ENCODE measurements at regions not wholly inside any gene's neighbourhood (a gene's known extent, or its start where the extent isn't known, plus 50 kb on each side); places are given as distances from the start of the nearest gene placed in this dataset.
"Not testable (repeated sequence)": the region's sequence is repeated elsewhere in the genome, so short reads cannot be mapped to it uniquely, and the experiment has no call there.

- Histone ChIP-seq H3K9ac (ENCODE audit: low read length) (no peak overlapping the region), H3K9me3 (ENCODE audit: control insufficient read depth, low read length) (no peaks in the 10 kb centered on the region), H3K4me1 (ENCODE audit: control insufficient read depth, insufficient read depth, low read length) (no peaks in the 10 kb centered on the region), H3K36me3 (ENCODE audit: control insufficient read depth, insufficient read depth, low read length) (no peaks in the 10 kb centered on the region), H3K4me3 (ENCODE audit: low read length) (no peak overlapping the region), H3K27me3 (ENCODE audit: control insufficient read depth, insufficient read depth, low read length) (peaks cover 28% of the 10 kb centered on the region)
Observed at GRCh38 chr7:149692056-149692455, 81.3 kb downstream of the ZNF467 start.

GRCh38 chr7:149690688-149691446, 82.5 kb downstream of the ZNF467 start:
- Histone ChIP-seq H3K36me3 (ENCODE audit: control insufficient read depth, insufficient read depth, low read length) (no peaks in the 10 kb centered on the region), H3K4me3 (ENCODE audit: low read length) (no peak overlapping the region), H3K9me3 (ENCODE audit: control insufficient read depth, low read length) (no peaks in the 10 kb centered on the region), H3K9ac (ENCODE audit: low read length) (no peak overlapping the region), H3K4me1 (ENCODE audit: control insufficient read depth, insufficient read depth, low read length) (no peaks in the 10 kb centered on the region), H3K27me3 (ENCODE audit: control insufficient read depth, insufficient read depth, low read length) (peaks cover 28% of the 10 kb centered on the region)

GRCh38 chr7:149689291-149689721, 84.1 kb downstream of the ZNF467 start:
- no peak overlapping the region for H3K9ac ChIP-seq (ENCODE audit: low read length)
- no peaks in the 10 kb centered on the region for H3K9me3 ChIP-seq (ENCODE audit: control insufficient read depth, low read length)
- no peaks in the 10 kb centered on the region for H3K4me1 ChIP-seq (ENCODE audit: control insufficient read depth, insufficient read depth, low read length)
- H3K27me3 ChIP-seq (ENCODE audit: control insufficient read depth, insufficient read depth, low read length), result peaks cover 24% of the 10 kb centered on the region
- no peaks in the 10 kb centered on the region for H3K36me3 ChIP-seq (ENCODE audit: control insufficient read depth, insufficient read depth, low read length)
- H3K4me3 ChIP-seq (ENCODE audit: low read length), result no peak overlapping the region

- Histone ChIP-seq H3K27me3 (ENCODE audit: control insufficient read depth, insufficient read depth, low read length) (peaks cover 24% of the 10 kb centered on the region), H3K9ac (ENCODE audit: low read length) (no peak overlapping the region), H3K4me1 (ENCODE audit: control insufficient read depth, insufficient read depth, low read length) (no peaks in the 10 kb centered on the region), H3K4me3 (ENCODE audit: low read length) (no peak overlapping the region), H3K9me3 (ENCODE audit: control insufficient read depth, low read length) (no peaks in the 10 kb centered on the region), H3K36me3 (ENCODE audit: control insufficient read depth, insufficient read depth, low read length) (no peaks in the 10 kb centered on the region)
Observed at GRCh38 chr7:149688836-149689235, 84.6 kb downstream of the ZNF467 start.

GRCh38 chr7:149687820-149688219, 85.6 kb downstream of the ZNF467 start:
- peaks cover 19% of the 10 kb centered on the region for H3K27me3 ChIP-seq (ENCODE audit: control insufficient read depth, insufficient read depth, low read length)
- not testable (repeated sequence) for H3K4me1 ChIP-seq (ENCODE audit: control insufficient read depth, insufficient read depth, low read length); H3K9ac ChIP-seq (ENCODE audit: low read length); H3K36me3 ChIP-seq (ENCODE audit: control insufficient read depth, insufficient read depth, low read length); H3K4me3 ChIP-seq (ENCODE audit: low read length); H3K9me3 ChIP-seq (ENCODE audit: control insufficient read depth, low read length)

GRCh38 chr7:149686449-149686848, 86.9 kb downstream of the ZNF467 start:
- H3K4me1 ChIP-seq (ENCODE audit: control insufficient read depth, insufficient read depth, low read length), result no peaks in the 10 kb centered on the region
- peaks cover 13% of the 10 kb centered on the region for H3K27me3 ChIP-seq (ENCODE audit: control insufficient read depth, insufficient read depth, low read length)
- no peaks in the 10 kb centered on the region for H3K9me3 ChIP-seq (ENCODE audit: control insufficient read depth, low read length)
- no peaks in the 10 kb centered on the region for H3K36me3 ChIP-seq (ENCODE audit: control insufficient read depth, insufficient read depth, low read length)
- no peak overlapping the region for H3K4me3 ChIP-seq (ENCODE audit: low read length)
- no peak overlapping the region for H3K9ac ChIP-seq (ENCODE audit: low read length)

- no peaks in the 10 kb centered on the region for H3K9me3 ChIP-seq (ENCODE audit: control insufficient read depth, low read length)
- H3K36me3 ChIP-seq (ENCODE audit: control insufficient read depth, insufficient read depth, low read length), result no peaks in the 10 kb centered on the region
- no peaks in the 10 kb centered on the region for H3K4me1 ChIP-seq (ENCODE audit: control insufficient read depth, insufficient read depth, low read length)
- H3K9ac ChIP-seq (ENCODE audit: low read length), result no peak overlapping the region
- peaks cover 10% of the 10 kb centered on the region for H3K27me3 ChIP-seq (ENCODE audit: control insufficient read depth, insufficient read depth, low read length)
- H3K4me3 ChIP-seq (ENCODE audit: low read length), result no peak overlapping the region
Observed at GRCh38 chr7:149686011-149686410, 87.4 kb downstream of the ZNF467 start.

- Histone ChIP-seq H3K36me3 (ENCODE audit: control insufficient read depth, insufficient read depth, low read length) (no peaks in the 10 kb centered on the region), H3K4me3 (ENCODE audit: low read length) (no peak overlapping the region), H3K9me3 (ENCODE audit: control insufficient read depth, low read length) (no peaks in the 10 kb centered on the region), H3K27me3 (ENCODE audit: control insufficient read depth, insufficient read depth, low read length) (peaks cover 5% of the 10 kb centered on the region), H3K9ac (ENCODE audit: low read length) (no peak overlapping the region), H3K4me1 (ENCODE audit: control insufficient read depth, insufficient read depth, low read length) (no peaks in the 10 kb centered on the region)
Observed at GRCh38 chr7:149685455-149685854, 87.9 kb downstream of the ZNF467 start.

- Histone ChIP-seq H3K9me3 (ENCODE audit: control insufficient read depth, low read length) (no peaks in the 10 kb centered on the region), H3K4me3 (ENCODE audit: low read length) (no peak overlapping the region), H3K9ac (ENCODE audit: low read length) (no peak overlapping the region), H3K4me1 (ENCODE audit: control insufficient read depth, insufficient read depth, low read length) (no peaks in the 10 kb centered on the region), H3K36me3 (ENCODE audit: control insufficient read depth, insufficient read depth, low read length) (no peaks in the 10 kb centered on the region), H3K27me3 (ENCODE audit: control insufficient read depth, insufficient read depth, low read length) (no peaks in the 10 kb centered on the region)
Observed at GRCh38 chr7:149683898-149684297, 89.5 kb downstream of the ZNF467 start.

GRCh38 chr7:149683181-149683580, 90.2 kb downstream of the ZNF467 start:
- Histone ChIP-seq H3K4me1 (ENCODE audit: control insufficient read depth, insufficient read depth, low read length) (no peaks in the 10 kb centered on the region), H3K36me3 (ENCODE audit: control insufficient read depth, insufficient read depth, low read length) (no peaks in the 10 kb centered on the region), H3K27me3 (ENCODE audit: control insufficient read depth, insufficient read depth, low read length) (no peaks in the 10 kb centered on the region), H3K9me3 (ENCODE audit: control insufficient read depth, low read length) (no peaks in the 10 kb centered on the region), H3K4me3 (ENCODE audit: low read length) (no peak overlapping the region), H3K9ac (ENCODE audit: low read length) (no peak overlapping the region)

- Histone ChIP-seq H3K9me3 (ENCODE audit: control insufficient read depth, low read length) (no peaks in the 10 kb centered on the region), H3K4me3 (ENCODE audit: low read length) (no peak overlapping the region), H3K4me1 (ENCODE audit: control insufficient read depth, insufficient read depth, low read length) (no peaks in the 10 kb centered on the region), H3K9ac (ENCODE audit: low read length) (no peak overlapping the region), H3K27me3 (ENCODE audit: control insufficient read depth, insufficient read depth, low read length) (no peaks in the 10 kb centered on the region), H3K36me3 (ENCODE audit: control insufficient read depth, insufficient read depth, low read length) (no peaks in the 10 kb centered on the region)
Observed at GRCh38 chr7:149682038-149682437, 91.3 kb downstream of the ZNF467 start.

- Histone ChIP-seq H3K36me3 (ENCODE audit: control insufficient read depth, insufficient read depth, low read length) (no peaks in the 10 kb centered on the region), H3K27me3 (ENCODE audit: control insufficient read depth, insufficient read depth, low read length) (no peaks in the 10 kb centered on the region), H3K4me3 (ENCODE audit: low read length) (no peak overlapping the region), H3K9ac (ENCODE audit: low read length) (no peak overlapping the region), H3K9me3 (ENCODE audit: control insufficient read depth, low read length) (no peaks in the 10 kb centered on the region), H3K4me1 (ENCODE audit: control insufficient read depth, insufficient read depth, low read length) (no peaks in the 10 kb centered on the region)
Observed at GRCh38 chr7:149681274-149681673, 92.1 kb downstream of the ZNF467 start.

Data from mucosa of stomach (tissue), 1 donor.